HUES64 (cell line): ENCODE measurements at regions not wholly inside any gene's neighbourhood (a gene's known extent, or its start where the extent isn't known, plus 50 kb on each side); places are given as distances from the start of the nearest gene placed in this dataset.

ENCODE experiments used
- H3K27ac ChIP-seq: 2 replicates; pipeline ENCODE4 v1.7.0; 2013; ENCODE audit warnings: low read depth, low read length, inconsistent platforms
- H3K27me3 ChIP-seq: 2 replicates; pipeline ENCODE4 v1.6.1; 2013; ENCODE audit warnings: mild to moderate bottlenecking, low read length; ENCODE audit not compliant: insufficient read depth
- H3K36me3 ChIP-seq: 2 replicates; pipeline ENCODE4 v1.6.1; 2013; ENCODE audit warnings: mild to moderate bottlenecking, low read length; ENCODE audit not compliant: insufficient read depth
- H3K4me1 ChIP-seq: 2 replicates; pipeline ENCODE4 v1.6.1; 2013; ENCODE audit warnings: mild to moderate bottlenecking, low read length, moderate library complexity; ENCODE audit not compliant: insufficient read depth
- H3K4me3 ChIP-seq: 2 replicates; pipeline ENCODE4 v1.5.1; 2013; ENCODE audit warnings: mild to moderate bottlenecking, low read length, moderate library complexity
- H3K9ac ChIP-seq: 2 replicates; pipeline ENCODE4 v1.6.1; 2013; ENCODE audit warnings: mild to moderate bottlenecking, low read depth, low read length
- H3K9me3 ChIP-seq: 2 replicates; pipeline ENCODE4 v1.6.1; 2013; ENCODE audit warnings: low read depth, low read length; ENCODE audit not compliant: insufficient read depth
- WGBS: fragments of 150-250, 120-280 bp; methylation state at CpG from one replicate; pipeline ENCODE4 v1.1.7; 2013; ENCODE audit warnings: missing lambda C conversion rate; 5-methylcytosine and 5-hydroxymethylcytosine counted together

GRCh38 chr14:40123816-40124215 is 691.6 kb upstream of the FBXO33 start:
- H3K4me3 ChIP-seq, result no peak overlapping the region
- H3K36me3 ChIP-seq, result no peaks in the 10 kb centered on the region
- H3K27ac ChIP-seq, result no peak overlapping the region
- H3K9ac ChIP-seq, result no peak overlapping the region
- H3K4me1 ChIP-seq, result peaks cover 11% of the 10 kb centered on the region
- WGBS, result 97% methylated on average over 2 of the region's 2 CpGs
- no peaks in the 10 kb centered on the region for H3K9me3 ChIP-seq
- H3K27me3 ChIP-seq, result no peaks in the 10 kb centered on the region

GRCh38 chr14:40122968-40123648 is 690.9 kb upstream of the FBXO33 start:
- no peaks in the 10 kb centered on the region for H3K27me3 ChIP-seq
- H3K4me3 ChIP-seq, result peak overlapping the region; percentile 29
- no peak overlapping the region for H3K27ac ChIP-seq
- no peak overlapping the region; the same call in 1 of the 2 replicates for H3K9ac ChIP-seq
- H3K36me3 ChIP-seq, result no peaks in the 10 kb centered on the region
- peaks cover 11% of the 10 kb centered on the region for H3K4me1 ChIP-seq
- WGBS, result 28% methylated on average over 2 of the region's 2 CpGs
- no peaks in the 10 kb centered on the region for H3K9me3 ChIP-seq

- H3K27ac ChIP-seq, result no peak overlapping the region
- no peaks in the 10 kb centered on the region for H3K36me3 ChIP-seq
- no peaks in the 10 kb centered on the region for H3K27me3 ChIP-seq
- H3K4me1 ChIP-seq, result peaks cover 11% of the 10 kb centered on the region
- no peaks in the 10 kb centered on the region for H3K9me3 ChIP-seq
- WGBS, result no CpG with 5 or more reads among the region's 2 CpGs
- H3K9ac ChIP-seq, result no peak overlapping the region
- H3K4me3 ChIP-seq, result no peak overlapping the region
Observed at GRCh38 chr14:40119765-40120164, 687.5 kb upstream of the FBXO33 start.

- no peak overlapping the region for H3K27ac ChIP-seq
- no peaks in the 10 kb centered on the region for H3K9me3 ChIP-seq
- no peak overlapping the region for H3K9ac ChIP-seq
- no peak overlapping the region for H3K4me3 ChIP-seq
- WGBS, result 69% methylated on average over 4 of the region's 4 CpGs
- no peaks in the 10 kb centered on the region for H3K27me3 ChIP-seq
- peaks cover 11% of the 10 kb centered on the region for H3K4me1 ChIP-seq
- no peaks in the 10 kb centered on the region for H3K36me3 ChIP-seq
Observed at GRCh38 chr14:40119321-40119720, 687.1 kb upstream of the FBXO33 start.

- no peaks in the 10 kb centered on the region for H3K9me3 ChIP-seq
- H3K36me3 ChIP-seq, result no peaks in the 10 kb centered on the region
- H3K4me1 ChIP-seq, result no peaks in the 10 kb centered on the region
- no peaks in the 10 kb centered on the region for H3K27me3 ChIP-seq
- no peak overlapping the region for H3K9ac ChIP-seq
- H3K27ac ChIP-seq, result no peak overlapping the region
- WGBS, result no CpG with 5 or more reads among the region's 1 CpG
- no peak overlapping the region for H3K4me3 ChIP-seq
Observed at GRCh38 chr14:40115583-40115982, 683.4 kb upstream of the FBXO33 start.

- Histone ChIP-seq H3K4me1 (no peaks in the 10 kb centered on the region), H3K27ac (no peak overlapping the region), H3K27me3 (no peaks in the 10 kb centered on the region), H3K9me3 (no peaks in the 10 kb centered on the region), H3K36me3 (no peaks in the 10 kb centered on the region), H3K4me3 (no peak overlapping the region), H3K9ac (no peak overlapping the region)
Observed at GRCh38 chr14:40113671-40114070, 681.4 kb upstream of the FBXO33 start.

GRCh38 chr14:40100544-40101196 is 668.4 kb upstream of the FBXO33 start:
- Histone ChIP-seq H3K27me3 (no peaks in the 10 kb centered on the region), H3K9ac (no peak overlapping the region), H3K36me3 (no peaks in the 10 kb centered on the region), H3K9me3 (no peaks in the 10 kb centered on the region), H3K4me3 (no peak overlapping the region), H3K4me1 (peaks cover 10% of the 10 kb centered on the region; the same call in 1 of the 2 replicates), H3K27ac (no peak overlapping the region)
- 89% methylated on average over 1 of the region's 1 CpG for WGBS

- Histone ChIP-seq H3K27me3 (no peaks in the 10 kb centered on the region), H3K4me1 (peaks cover 10% of the 10 kb centered on the region; the same call in 1 of the 2 replicates), H3K36me3 (no peaks in the 10 kb centered on the region), H3K4me3 (no peak overlapping the region), H3K9me3 (no peaks in the 10 kb centered on the region), H3K27ac (no peak overlapping the region), H3K9ac (no peak overlapping the region)
- 88% methylated on average over 2 of the region's 2 CpGs for WGBS
Observed at GRCh38 chr14:40099316-40099715, 667.1 kb upstream of the FBXO33 start.

- H3K4me1 ChIP-seq, result peaks cover 10% of the 10 kb centered on the region; the same call in 1 of the 2 replicates
- no peak overlapping the region for H3K4me3 ChIP-seq
- H3K9me3 ChIP-seq, result no peaks in the 10 kb centered on the region
- no peaks in the 10 kb centered on the region for H3K27me3 ChIP-seq
- no CpG with 5 or more reads among the region's 3 CpGs for WGBS
- no peak overlapping the region for H3K9ac ChIP-seq
- H3K36me3 ChIP-seq, result no peaks in the 10 kb centered on the region
- H3K27ac ChIP-seq, result no peak overlapping the region
Observed at GRCh38 chr14:40098468-40098867, 666.2 kb upstream of the FBXO33 start.

GRCh38 chr14:40096968-40097367 is 664.7 kb upstream of the FBXO33 start:
- Histone ChIP-seq H3K9ac (no peak overlapping the region), H3K36me3 (no peaks in the 10 kb centered on the region), H3K4me3 (no peak overlapping the region), H3K9me3 (no peaks in the 10 kb centered on the region), H3K27me3 (no peaks in the 10 kb centered on the region), H3K4me1 (peaks cover 10% of the 10 kb centered on the region; the same call in 1 of the 2 replicates), H3K27ac (no peak overlapping the region)

GRCh38 chr14:40093800-40094199 is 661.6 kb upstream of the FBXO33 start:
- no peaks in the 10 kb centered on the region for H3K9me3 ChIP-seq
- WGBS, result no CpG with 5 or more reads among the region's 1 CpG
- no peak overlapping the region for H3K9ac ChIP-seq
- no peaks in the 10 kb centered on the region for H3K36me3 ChIP-seq
- peaks cover 10% of the 10 kb centered on the region; the same call in 1 of the 2 replicates for H3K4me1 ChIP-seq
- no peak overlapping the region for H3K27ac ChIP-seq
- no peaks in the 10 kb centered on the region for H3K27me3 ChIP-seq
- no peak overlapping the region for H3K4me3 ChIP-seq
